ENCODE measurements at regions not wholly inside any gene's neighbourhood (a gene's known extent, or its start where the extent isn't known, plus 50 kb on each side); places are given as distances from the start of the nearest gene placed in this dataset.
A peak's percentile ranks its signal among the peaks of the same experiment; 100 is the strongest.

- FAIRE-seq: no peak
- no peak overlapping the region for H3K4me3 ChIP-seq (ENCODE audit: low read length in 3 of 3)
- H3K9ac ChIP-seq (ENCODE audit: low read length in 3 of 3): no peak overlapping the region
- intact Hi-C loops (cut with DNase I): no loop called here
- no peak for TF ChIP-seq CTCF (IDR thresholded peaks at IDR 0.05; ENCODE audit: borderline replicate concordance, extremely low read depth, insufficient read depth)
- no peaks in the 10 kb centered on the region for H3K9me3 ChIP-seq (ENCODE audit: control insufficient read depth in 2 of 3, insufficient read depth in 1 of 3, low read length in 3 of 3)
- H3K27ac ChIP-seq (ENCODE audit: low read depth in 2 of 2, low read length in 2 of 2): no peak overlapping the region
- no peaks in the 10 kb centered on the region for H3K27me3 ChIP-seq (ENCODE audit: control insufficient read depth, insufficient read depth, low read length)
- no peak for DNase-seq
- H3K36me3 ChIP-seq (ENCODE audit: control insufficient read depth in 2 of 3, insufficient read depth in 3 of 3, low read length in 3 of 3): no peaks in the 10 kb centered on the region
- H3K4me1 ChIP-seq (ENCODE audit: control insufficient read depth in 2 of 3, insufficient read depth in 2 of 3, low read depth in 1 of 3, low read length in 3 of 3): no peaks in the 10 kb centered on the region
These were observed 637.5 kb upstream of the SLIT2 start for GRCh38 chr4:19614171-19614570.

GRCh38 chr4:19596342-19596741, 655.4 kb upstream of the SLIT2 start:
- peak in 1 of 5 donors; percentile 7 for DNase-seq
- no peaks in the 10 kb centered on the region for H3K4me1 ChIP-seq (ENCODE audit: control insufficient read depth in 2 of 3, insufficient read depth in 2 of 3, low read depth in 1 of 3, low read length in 3 of 3)
- no peak overlapping the region for H3K4me3 ChIP-seq (ENCODE audit: low read length in 3 of 3)
- TF ChIP-seq CTCF (IDR thresholded peaks at IDR 0.05; ENCODE audit: borderline replicate concordance, extremely low read depth, insufficient read depth): no peak
- H3K36me3 ChIP-seq (ENCODE audit: control insufficient read depth in 2 of 3, insufficient read depth in 3 of 3, low read length in 3 of 3): no peaks in the 10 kb centered on the region
- H3K9me3 ChIP-seq (ENCODE audit: control insufficient read depth in 2 of 3, insufficient read depth in 1 of 3, low read length in 3 of 3): no peaks in the 10 kb centered on the region
- H3K27me3 ChIP-seq (ENCODE audit: control insufficient read depth, insufficient read depth, low read length): no peaks in the 10 kb centered on the region
- FAIRE-seq: no peak
- H3K27ac ChIP-seq (ENCODE audit: low read depth in 2 of 2, low read length in 2 of 2): no peak overlapping the region
- intact Hi-C loops (cut with DNase I): no loop called here
- H3K9ac ChIP-seq (ENCODE audit: low read length in 3 of 3): no peak overlapping the region

- H3K36me3 ChIP-seq (ENCODE audit: control insufficient read depth in 2 of 3, insufficient read depth in 3 of 3, low read length in 3 of 3): no peaks in the 10 kb centered on the region
- no peak overlapping the region for H3K9ac ChIP-seq (ENCODE audit: low read length in 3 of 3)
- TF ChIP-seq CTCF (IDR thresholded peaks at IDR 0.05; ENCODE audit: borderline replicate concordance, extremely low read depth, insufficient read depth): no peak
- no peak overlapping the region for H3K27ac ChIP-seq (ENCODE audit: low read depth in 2 of 2, low read length in 2 of 2)
- FAIRE-seq (no peak), DNase-seq (no peak)
- intact Hi-C loops (cut with DNase I): no loop called here
- H3K9me3 ChIP-seq (ENCODE audit: control insufficient read depth in 2 of 3, insufficient read depth in 1 of 3, low read length in 3 of 3): peaks cover 0 to 1% (median 0%) of the 10 kb centered on the region in 3 donors
- H3K4me3 ChIP-seq (ENCODE audit: low read length in 3 of 3): no peak overlapping the region
- no peaks in the 10 kb centered on the region for H3K4me1 ChIP-seq (ENCODE audit: control insufficient read depth in 2 of 3, insufficient read depth in 2 of 3, low read depth in 1 of 3, low read length in 3 of 3)
- H3K27me3 ChIP-seq (ENCODE audit: control insufficient read depth, insufficient read depth, low read length): no peaks in the 10 kb centered on the region
These were observed 659.3 kb upstream of the SLIT2 start for GRCh38 chr4:19592391-19592790.

- Histone ChIP-seq H3K9me3 (ENCODE audit: control insufficient read depth in 2 of 3, insufficient read depth in 1 of 3, low read length in 3 of 3) (no peaks in the 10 kb centered on the region), H3K9ac (ENCODE audit: low read length in 3 of 3) (no peak overlapping the region), H3K4me1 (ENCODE audit: control insufficient read depth in 2 of 3, insufficient read depth in 2 of 3, low read depth in 1 of 3, low read length in 3 of 3) (no peaks in the 10 kb centered on the region), H3K36me3 (ENCODE audit: control insufficient read depth in 2 of 3, insufficient read depth in 3 of 3, low read length in 3 of 3) (no peaks in the 10 kb centered on the region), H3K27me3 (ENCODE audit: control insufficient read depth, insufficient read depth, low read length) (no peaks in the 10 kb centered on the region), H3K4me3 (ENCODE audit: low read length in 3 of 3) (no peak overlapping the region), H3K27ac (ENCODE audit: low read depth in 2 of 2, low read length in 2 of 2) (no peak overlapping the region)
- DNase-seq (no peak), FAIRE-seq (no peak)
- no peak for TF ChIP-seq CTCF (IDR thresholded peaks at IDR 0.05; ENCODE audit: borderline replicate concordance, extremely low read depth, insufficient read depth)
- intact Hi-C loops (cut with DNase I): no loop called here
These were observed 667.7 kb upstream of the SLIT2 start for GRCh38 chr4:19583827-19584569.

All from kidney (tissue), 13 donors.